ENCODE measurements at regions not wholly inside any gene's neighbourhood (a gene's known extent, or its start where the extent isn't known, plus 50 kb on each side); places are given as distances from the start of the nearest gene placed in this dataset.

- no peak for TF ChIP-seq POLR2AphosphoS5 (IDR thresholded peaks at IDR 0.05)
- TF ChIP-seq CTCF (IDR thresholded peaks at IDR 0.05): no peak
Measured at GRCh38 chr16:9378876-9379275, 287.4 kb downstream of the HAPSTR1 start.
